HEK293 (cell line): ENCODE measurements at regions not wholly inside any gene's neighbourhood (a gene's known extent, or its start where the extent isn't known, plus 50 kb on each side); places are given as distances from the start of the nearest gene placed in this dataset.

Experiments used
- CTCF ChIA-PET: fragments of 350-600 bp; formaldehyde crosslinking; extraction: SDS; loops from one replicate; lab custom pipeline; 2021; ENCODE audit warnings: antibody characterized with exemption; lab: Yijun Ruan, JAX
- POLR2A ChIA-PET: fragments of 300-600 bp; formaldehyde crosslinking; extraction: SDS; loops from one replicate; lab custom pipeline; 2020; ENCODE audit warnings: antibody characterized with exemption, inconsistent platforms; lab: Yijun Ruan, JAX
- H3K27ac ChIP-seq: fragments of 200-500 bp; sonication (Bioruptor generic); 2 replicates; pipeline ENCODE4 v1.5.1; 2014; ENCODE audit warnings: low read depth, low read length, control low read depth, inconsistent platforms; ENCODE audit errors: extremely low read depth
- H3K36me3 ChIP-seq, 2 experiments: fragments of 200-500 bp in 1 of 2; sonication (Bioruptor generic) in 1 of 2; 1 replicate in 1 of 2; 2 replicates in 1 of 2; pipeline ENCODE4 v1.5.1; 2014 to 2017; ENCODE audit warnings: inconsistent platforms in 2 of 2, low read length in 2 of 2; ENCODE audit not compliant: control insufficient read depth in 2 of 2, insufficient read depth in 1 of 2
- H3K4me1 ChIP-seq: fragments of 200-500 bp; sonication (Bioruptor generic); 2 replicates; pipeline ENCODE4 v1.5.1; 2014; ENCODE audit warnings: mild to moderate bottlenecking, low read length, inconsistent platforms; ENCODE audit not compliant: control insufficient read depth, insufficient read depth
- H3K4me3 ChIP-seq: 2 replicates; pipeline ENCODE4 v1.5.1; 2011; ENCODE audit warnings: low read depth, mild to moderate bottlenecking, control low read depth, low read length, moderate library complexity
- H3K9me3 ChIP-seq: fragments of 200-500 bp; sonication (Bioruptor generic); 2 replicates; pipeline ENCODE4 v1.5.1; 2014; ENCODE audit warnings: low read depth, low read length, inconsistent platforms; ENCODE audit not compliant: control insufficient read depth, insufficient read depth
- CTCF ChIP-seq: fragments of 450-650 bp; formaldehyde crosslinking; IDR thresholded peaks from 2 replicates; pipeline ENCODE4 v1.5.1; 2016; ENCODE audit warnings: missing biosample characterization, missing genetic modification characterization
- HIC1 ChIP-seq: fragments of 450-650 bp; formaldehyde crosslinking; IDR thresholded peaks from 2 replicates; pipeline ENCODE4 v1.5.1; 2016; ENCODE audit warnings: missing biosample characterization, missing genetic modification characterization
- OVOL3 ChIP-seq: fragments of 450-650 bp; formaldehyde crosslinking; IDR thresholded peaks from 2 replicates; pipeline ENCODE4 v1.5.1; 2016; ENCODE audit warnings: missing biosample characterization, missing genetic modification characterization
- PBX3 ChIP-seq: sonication (generic); formaldehyde crosslinking; IDR thresholded peaks from 2 replicates; pipeline ENCODE4 v1.8.1; 2022; ENCODE audit warnings: mild to moderate bottlenecking, moderate library complexity, missing genetic modification reagents
- PRDM4 ChIP-seq: fragments of 450-650 bp; formaldehyde crosslinking; IDR thresholded peaks from 2 replicates; pipeline ENCODE4 v1.5.1; 2017; ENCODE audit warnings: missing biosample characterization, missing genetic modification characterization
- SALL2 ChIP-seq: fragments of 450-650 bp; formaldehyde crosslinking; IDR thresholded peaks from 2 replicates; pipeline ENCODE4 v1.5.0; 2017; ENCODE audit warnings: missing biosample characterization, mild to moderate bottlenecking, missing genetic modification characterization, borderline replicate concordance
- SETDB1 ChIP-seq: IDR thresholded peaks from one replicate; pipeline ENCODE4 v1.6.1; 2017; ENCODE audit warnings: mild to moderate bottlenecking, low read length, moderate library complexity, mixed read lengths; ENCODE audit not compliant: insufficient read length
- YY2 ChIP-seq: fragments of 450-650 bp; formaldehyde crosslinking; IDR thresholded peaks from 2 replicates; pipeline ENCODE4 v1.5.1; 2016; ENCODE audit warnings: missing biosample characterization, missing genetic modification characterization
- ZBTB10 ChIP-seq: fragments of 450-650 bp; formaldehyde crosslinking; IDR thresholded peaks from 2 replicates; pipeline ENCODE4 v1.5.1; 2016; ENCODE audit warnings: missing biosample characterization, missing genetic modification characterization
- ZBTB11 ChIP-seq: fragments of 450-650 bp; formaldehyde crosslinking; conservative IDR thresholded peaks from 2 replicates; pipeline ENCODE4 v1.5.1; 2016; ENCODE audit warnings: low read depth, missing biosample characterization, missing genetic modification characterization
- ZFHX2 ChIP-seq: fragments of 450-650 bp; formaldehyde crosslinking; conservative IDR thresholded peaks from 2 replicates; pipeline ENCODE4 v1.5.1; 2016; ENCODE audit warnings: missing biosample characterization, missing genetic modification characterization
- ZNF18 ChIP-seq: fragments of 450-650 bp; formaldehyde crosslinking; IDR thresholded peaks from 2 replicates; pipeline ENCODE4 v1.5.1; 2016; ENCODE audit warnings: missing biosample characterization, missing genetic modification characterization
- ZNF19 ChIP-seq: fragments of 450-650 bp; formaldehyde crosslinking; IDR thresholded peaks from 2 replicates; pipeline ENCODE4; 2016; ENCODE audit warnings: missing biosample characterization, missing genetic modification characterization, low read depth
- ZNF223 ChIP-seq: fragments of 450-650 bp; formaldehyde crosslinking; IDR thresholded peaks from 2 replicates; pipeline ENCODE4 v1.5.1; 2016; ENCODE audit warnings: missing biosample characterization, missing genetic modification characterization
- ZNF510 ChIP-seq: fragments of 450-650 bp; formaldehyde crosslinking; IDR thresholded peaks from 2 replicates; pipeline ENCODE4 v1.5.1; 2018; ENCODE audit warnings: mild to moderate bottlenecking, missing genetic modification characterization, missing biosample characterization; ENCODE audit not compliant: insufficient replicate concordance
- ZNF529 ChIP-seq: fragments of 450-650 bp; formaldehyde crosslinking; IDR thresholded peaks from 2 replicates; pipeline ENCODE4 v1.5.1; 2017; ENCODE audit warnings: missing genetic modification characterization, missing biosample characterization; ENCODE audit not compliant: insufficient replicate concordance
- ZNF544 ChIP-seq: fragments of 450-650 bp; formaldehyde crosslinking; IDR thresholded peaks from 2 replicates; pipeline ENCODE4 v1.5.0; 2017; ENCODE audit warnings: missing biosample characterization, missing genetic modification characterization
- ZNF561 ChIP-seq: fragments of 450-650 bp; IDR thresholded peaks from 2 replicates; pipeline ENCODE4 v1.5.1; 2018; ENCODE audit warnings: missing biosample characterization, missing genetic modification characterization, borderline replicate concordance

- Histone ChIP-seq H3K27ac (no peak overlapping the region), H3K4me3 (no peak overlapping the region), H3K9me3 (no peaks in the 10 kb centered on the region), H3K36me3 (no peaks in the 10 kb centered on the region), H3K4me1 (no peaks in the 10 kb centered on the region)
- TF ChIP-seq HIC1 (tag by site-specific recombination) (no peak), ZNF544 (no peak), ZFHX2 (tag by site-specific recombination) (no peak), YY2 (no peak), PBX3 (CRISPR knock-in tag) (no peak), ZNF19 (tag by site-specific recombination) (no peak), ZBTB10 (tag by site-specific recombination) (no peak), ZNF223 (tag by site-specific recombination) (no peak)
- CTCF ChIA-PET: interaction anchor here (0.5 to 1.8 kb wide), 10 partner anchors 8 to 1734 kb away, joined by 3 to 5 read pairs (median 4); no protein-coding TSS in a partner anchor
- POLR2A ChIA-PET: no interaction called here
Measured at GRCh38 chr6:145212813-145213212, 522.5 kb downstream of the EPM2A start.

GRCh38 chr6:145213614-145214013 is 521.7 kb downstream of the EPM2A start:
- CTCF ChIA-PET: interaction anchor here (0.7 to 1.8 kb wide), 8 partner anchors 8 to 631 kb away, joined by 3 to 5 read pairs (median 3); no protein-coding TSS in a partner anchor
- H3K4me1 ChIP-seq: no peaks in the 10 kb centered on the region
- POLR2A ChIA-PET: no interaction called here
- H3K27ac ChIP-seq: no peak overlapping the region
- H3K4me3 ChIP-seq: no peak overlapping the region
- H3K9me3 ChIP-seq: no peaks in the 10 kb centered on the region
- no peaks in the 10 kb centered on the region for H3K36me3 ChIP-seq
- TF ChIP-seq ZNF510 (no peak), ZNF529 (tag by site-specific recombination) (no peak), ZNF561 (tag by site-specific recombination) (no peak), CTCF (tag by site-specific recombination) (no peak), ZBTB11 (tag by site-specific recombination) (no peak), SETDB1 (no peak), ZNF18 (tag by site-specific recombination) (no peak), PRDM4 (tag by site-specific recombination) (no peak), SALL2 (tag by site-specific recombination) (no peak), OVOL3 (tag by site-specific recombination) (no peak)
